Trophoblast cell (in vitro differentiated cells and primary cell): ENCODE measurements at regions not wholly inside any gene's neighbourhood (a gene's known extent, or its start where the extent isn't known, plus 50 kb on each side); places are given as distances from the start of the nearest gene placed in this dataset.

Experiments
- DNase-seq, 2 donors: peaks; one replicate each; pipeline ENCODE4 v3.0.0-alpha.2; 2016
- H2AFZ ChIP-seq: 2 replicates; pipeline ENCODE4 v1.6.1; 2013; ENCODE audit warnings: low read length, moderate library complexity, mild to moderate bottlenecking; ENCODE audit not compliant: insufficient read depth, poor library complexity
- H2AK5ac ChIP-seq: 2 replicates; pipeline ENCODE4 v1.6.1; 2013; ENCODE audit warnings: mild to moderate bottlenecking, low read length
- H2BK120ac ChIP-seq: 2 replicates; pipeline ENCODE4 v1.6.1; 2013; ENCODE audit warnings: low read length, mild to moderate bottlenecking, moderate library complexity; ENCODE audit not compliant: insufficient read depth, poor library complexity
- H2BK12ac ChIP-seq: 2 replicates; pipeline ENCODE4 v1.6.1; 2013; ENCODE audit warnings: mild to moderate bottlenecking, low read length, moderate library complexity
- H2BK5ac ChIP-seq: 2 replicates; pipeline ENCODE4 v1.6.1; 2013; ENCODE audit warnings: low read length, low read depth, moderate library complexity, mild to moderate bottlenecking; ENCODE audit not compliant: poor library complexity
- H3K14ac ChIP-seq: 2 replicates; pipeline ENCODE4 v1.6.1; 2013; ENCODE audit warnings: mild to moderate bottlenecking, low read length
- H3K18ac ChIP-seq: 2 replicates; pipeline ENCODE4 v1.6.1; 2013; ENCODE audit warnings: mild to moderate bottlenecking, low read length
- H3K23ac ChIP-seq: 2 replicates; pipeline ENCODE4 v1.6.1; 2013; ENCODE audit warnings: low read length
- H3K27ac ChIP-seq: 2 replicates; pipeline ENCODE4 v1.5.1; 2013; ENCODE audit warnings: low read depth, mild to moderate bottlenecking, inconsistent platforms, low read length, moderate library complexity
- H3K27me3 ChIP-seq: 2 replicates; pipeline ENCODE4 v1.6.1; 2013; ENCODE audit warnings: inconsistent platforms, mild to moderate bottlenecking, low read length, moderate library complexity; ENCODE audit not compliant: insufficient read depth
- H3K36me3 ChIP-seq, 2 experiments: 1 replicate in 1 of 2; 2 replicates in 1 of 2; pipeline ENCODE4 v1.6.1; 2013; ENCODE audit warnings: low read length in 2 of 2, mild to moderate bottlenecking in 2 of 2, moderate library complexity in 1 of 2; ENCODE audit not compliant: insufficient read depth in 2 of 2, control insufficient read depth in 1 of 2
- H3K4ac ChIP-seq: 2 replicates; pipeline ENCODE4 v1.6.1; 2013; ENCODE audit warnings: low read depth, mild to moderate bottlenecking, low read length, moderate library complexity
- H3K4me1 ChIP-seq, 2 experiments: 1 replicate in 1 of 2; 2 replicates in 1 of 2; pipeline ENCODE4 v1.6.1; 2013; ENCODE audit warnings: low read length in 2 of 2, mild to moderate bottlenecking in 2 of 2, moderate library complexity in 1 of 2; ENCODE audit not compliant: insufficient read depth in 2 of 2, control insufficient read depth in 1 of 2
- H3K4me2 ChIP-seq: 2 replicates; pipeline ENCODE4 v1.6.1; 2013; ENCODE audit warnings: inconsistent platforms, mild to moderate bottlenecking, low read length, moderate library complexity
- H3K4me3 ChIP-seq: 2 replicates; pipeline ENCODE4 v1.5.1; 2013; ENCODE audit warnings: mild to moderate bottlenecking, low read depth, low read length, inconsistent platforms
- H3K79me1 ChIP-seq: one replicate; pipeline ENCODE4 v1.6.1; 2013; ENCODE audit warnings: low read length
- H3K79me2 ChIP-seq: 2 replicates; pipeline ENCODE4 v1.6.1; 2013; ENCODE audit warnings: low read length, mild to moderate bottlenecking; ENCODE audit not compliant: control insufficient read depth, insufficient read depth, poor library complexity
- H3K9ac ChIP-seq: 2 replicates; pipeline ENCODE4 v1.6.1; 2013; ENCODE audit warnings: mild to moderate bottlenecking, low read length
- H3K9me3 ChIP-seq: 2 replicates; pipeline ENCODE4 v1.6.1; 2013; ENCODE audit warnings: low read depth, mild to moderate bottlenecking, control low read depth, inconsistent platforms, low read length; ENCODE audit not compliant: insufficient read depth
- H4K12ac ChIP-seq: 2 replicates; pipeline ENCODE4 v1.6.1; 2013; ENCODE audit warnings: low read depth, mild to moderate bottlenecking, low read length, moderate library complexity
- H4K8ac ChIP-seq: 2 replicates; pipeline ENCODE4 v1.6.1; 2013; ENCODE audit warnings: low read depth, mild to moderate bottlenecking, low read length, moderate library complexity
- H4K91ac ChIP-seq: one replicate; pipeline ENCODE4 v1.6.1; 2013; ENCODE audit warnings: low read depth, mild to moderate bottlenecking, low read length, moderate library complexity
- WGBS: extraction: QIAGEN DNeasy Blood & Tissue Kit; methylation state at CpG from one replicate; pipeline ENCODE4 v1.1.7; 2013; ENCODE audit warnings: missing lambda C conversion rate; ENCODE audit not compliant: insufficient read length, insufficient coverage; ENCODE audit errors: extremely low coverage; 5-methylcytosine and 5-hydroxymethylcytosine counted together

- Histone ChIP-seq H2AK5ac (no peak overlapping the region), H3K27me3 (no peaks in the 10 kb centered on the region), H3K4me1 (no peaks in the 10 kb centered on the region), H4K91ac (no peak overlapping the region), H2BK12ac (no peak overlapping the region), H4K12ac (no peak overlapping the region), H2BK120ac (no peak overlapping the region), H2BK5ac (no peak overlapping the region), H3K9ac (no peak overlapping the region), H3K36me3 (no peaks in the 10 kb centered on the region), H3K27ac (no peak overlapping the region), H3K4ac (no peak overlapping the region), H3K18ac (no peak overlapping the region), H3K9me3 (no peaks in the 10 kb centered on the region), H3K4me3 (no peak overlapping the region), H4K8ac (no peak overlapping the region), H3K79me1 (no peaks in the 10 kb centered on the region), H3K14ac (no peak overlapping the region), H3K4me2 (no peak overlapping the region), H3K23ac (no peak overlapping the region), H2AFZ (no peak overlapping the region), H3K79me2 (no peaks in the 10 kb centered on the region)
- no peak for DNase-seq
- no CpG with 5 or more reads among the region's 1 CpG for WGBS
Observed at GRCh38 chr2:82279367-82279766, 1974.8 kb upstream of the LRRTM1 start.

DNA sequence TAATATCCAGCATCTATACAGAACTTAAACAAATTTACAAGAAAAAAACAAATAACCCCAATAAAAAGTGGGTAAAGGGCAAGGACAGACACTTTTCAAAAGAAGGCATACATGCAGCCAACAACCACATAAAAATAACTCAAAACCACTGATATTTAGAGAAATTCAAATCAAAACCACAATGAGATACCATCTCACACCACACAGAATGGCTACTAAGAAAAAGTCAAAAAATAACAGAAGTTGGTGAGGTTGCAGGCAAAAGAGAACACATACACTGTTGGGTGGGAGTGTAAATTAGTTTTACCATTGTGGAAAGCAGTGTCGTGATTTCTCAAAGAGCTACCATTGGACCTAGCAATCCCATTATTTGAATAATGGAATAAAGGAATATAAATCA is 1973.9 kb upstream of the LRRTM1 start:
- Histone ChIP-seq H4K8ac (no peak overlapping the region), H2BK12ac (no peak overlapping the region), H3K18ac (no peak overlapping the region), H3K27ac (no peak overlapping the region), H2AK5ac (no peak overlapping the region), H3K79me1 (no peaks in the 10 kb centered on the region), H3K79me2 (no peaks in the 10 kb centered on the region), H3K14ac (no peak overlapping the region), H3K4me2 (no peak overlapping the region), H4K12ac (no peak overlapping the region), H3K9me3 (no peaks in the 10 kb centered on the region), H3K27me3 (no peaks in the 10 kb centered on the region), H4K91ac (no peak overlapping the region), H3K9ac (no peak overlapping the region), H3K4ac (no peak overlapping the region), H2BK5ac (no peak overlapping the region), H3K36me3 (no peaks in the 10 kb centered on the region), H2BK120ac (no peak overlapping the region), H3K4me1 (no peaks in the 10 kb centered on the region), H3K23ac (no peak overlapping the region), H2AFZ (no peak overlapping the region), H3K4me3 (no peak overlapping the region)
- DNase-seq = no peak
- WGBS = no CpG with 5 or more reads among the region's 1 CpG

- Histone ChIP-seq H3K79me1 (no peaks in the 10 kb centered on the region), H2BK12ac (no peak overlapping the region), H3K4me2 (no peak overlapping the region), H3K14ac (no peak overlapping the region), H3K27ac (no peak overlapping the region), H4K8ac (no peak overlapping the region), H3K9me3 (no peaks in the 10 kb centered on the region), H3K4ac (no peak overlapping the region), H4K91ac (no peak overlapping the region), H2BK120ac (no peak overlapping the region), H4K12ac (no peak overlapping the region), H2BK5ac (no peak overlapping the region), H2AK5ac (no peak overlapping the region), H3K79me2 (no peaks in the 10 kb centered on the region), H3K9ac (no peak overlapping the region), H3K36me3 (no peaks in the 10 kb centered on the region), H2AFZ (no peak overlapping the region), H3K4me3 (no peak overlapping the region), H3K18ac (no peak overlapping the region), H3K27me3 (no peaks in the 10 kb centered on the region), H3K23ac (no peak overlapping the region), H3K4me1 (no peaks in the 10 kb centered on the region)
- no CpG with 5 or more reads among the region's 2 CpGs for WGBS
- DNase-seq = no peak
Observed at GRCh38 chr2:82275599-82275998, 1971.0 kb upstream of the LRRTM1 start.

- Histone ChIP-seq H4K8ac (no peak overlapping the region), H3K27me3 (no peaks in the 10 kb centered on the region), H3K4me2 (no peak overlapping the region), H2BK120ac (no peak overlapping the region), H4K91ac (no peak overlapping the region), H2BK5ac (no peak overlapping the region), H3K23ac (no peak overlapping the region), H2BK12ac (no peak overlapping the region), H3K18ac (no peak overlapping the region), H3K9me3 (no peaks in the 10 kb centered on the region), H3K4me1 (no peaks in the 10 kb centered on the region), H3K4ac (no peak overlapping the region), H3K9ac (no peak overlapping the region), H3K79me2 (no peaks in the 10 kb centered on the region), H2AK5ac (no peak overlapping the region), H3K4me3 (no peak overlapping the region), H3K36me3 (no peaks in the 10 kb centered on the region), H4K12ac (no peak overlapping the region), H3K27ac (no peak overlapping the region), H2AFZ (no peak overlapping the region), H3K14ac (no peak overlapping the region), H3K79me1 (no peaks in the 10 kb centered on the region)
- no peak for DNase-seq
Observed at GRCh38 chr2:82268446-82268845, 1963.9 kb upstream of the LRRTM1 start.

DNA sequence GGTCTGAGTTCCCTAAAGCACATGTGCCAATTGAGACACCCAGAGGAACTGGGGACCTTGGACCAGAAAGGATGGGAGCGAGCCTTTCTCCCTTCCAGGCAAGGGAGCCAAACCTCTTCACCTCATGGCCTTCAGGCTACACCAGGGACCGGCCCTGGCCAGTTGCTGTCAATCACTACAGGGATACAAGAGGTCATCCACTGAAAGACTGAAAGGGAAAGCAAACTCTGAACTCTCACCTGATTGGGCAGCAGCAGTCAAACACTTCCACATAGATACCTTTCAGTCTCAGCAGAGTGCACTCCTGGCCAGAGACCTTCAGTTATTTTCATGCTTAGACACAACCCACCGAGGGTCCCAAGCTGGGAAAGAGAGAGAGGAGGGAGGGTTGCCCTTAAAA is 1956.0 kb upstream of the LRRTM1 start:
- Histone ChIP-seq H3K4me2 (no peak overlapping the region), H3K4ac (no peak overlapping the region), H4K8ac (no peak overlapping the region), H3K14ac (no peak overlapping the region), H2BK120ac (no peak overlapping the region), H3K36me3 (no peaks in the 10 kb centered on the region), H3K27ac (no peak overlapping the region), H4K91ac (no peak overlapping the region), H3K79me2 (no peaks in the 10 kb centered on the region), H2AFZ (no peak overlapping the region), H3K79me1 (no peaks in the 10 kb centered on the region), H2AK5ac (no peak overlapping the region), H2BK5ac (no peak overlapping the region), H3K9ac (no peak overlapping the region), H3K27me3 (no peaks in the 10 kb centered on the region), H3K23ac (no peak overlapping the region), H3K4me1 (no peaks in the 10 kb centered on the region), H3K9me3 (no peaks in the 10 kb centered on the region), H3K4me3 (no peak overlapping the region), H2BK12ac (no peak overlapping the region), H4K12ac (no peak overlapping the region), H3K18ac (no peak overlapping the region)
- DNase-seq = no peak
- WGBS = no CpG with 5 or more reads among the region's 3 CpGs
